ENCODE measurements at regions not wholly inside any gene's neighbourhood (a gene's known extent, or its start where the extent isn't known, plus 50 kb on each side); places are given as distances from the start of the nearest gene placed in this dataset.
"Not testable (repeated sequence)": the region's sequence is repeated elsewhere in the genome, so short reads cannot be mapped to it uniquely, and the experiment has no call there.

DNA sequence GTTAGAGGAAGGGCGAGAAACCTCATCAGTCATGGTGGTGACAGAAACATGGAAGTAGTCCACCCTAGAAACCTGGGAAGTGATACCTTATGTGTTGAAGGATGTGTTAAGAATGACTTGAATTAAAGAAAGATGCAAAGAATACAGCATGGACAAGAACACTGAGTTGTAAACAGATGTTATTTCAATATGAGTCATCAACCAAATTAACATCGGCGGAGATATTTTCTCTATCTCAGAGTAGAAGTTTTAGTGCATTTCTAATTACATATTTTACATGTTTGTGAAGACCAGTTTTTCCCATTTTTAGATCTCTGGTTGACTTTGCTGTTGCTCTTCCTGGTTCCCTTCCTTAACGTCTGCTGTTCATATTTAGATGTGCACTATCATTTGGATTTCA, 268.8 kb upstream of the TBL1XR1 start:
- no peak for TF ChIP-seq EZH2phosphoT487 (IDR thresholded peaks at IDR 0.05; ENCODE audit: low read length)
- TF ChIP-seq, protein P1, sequence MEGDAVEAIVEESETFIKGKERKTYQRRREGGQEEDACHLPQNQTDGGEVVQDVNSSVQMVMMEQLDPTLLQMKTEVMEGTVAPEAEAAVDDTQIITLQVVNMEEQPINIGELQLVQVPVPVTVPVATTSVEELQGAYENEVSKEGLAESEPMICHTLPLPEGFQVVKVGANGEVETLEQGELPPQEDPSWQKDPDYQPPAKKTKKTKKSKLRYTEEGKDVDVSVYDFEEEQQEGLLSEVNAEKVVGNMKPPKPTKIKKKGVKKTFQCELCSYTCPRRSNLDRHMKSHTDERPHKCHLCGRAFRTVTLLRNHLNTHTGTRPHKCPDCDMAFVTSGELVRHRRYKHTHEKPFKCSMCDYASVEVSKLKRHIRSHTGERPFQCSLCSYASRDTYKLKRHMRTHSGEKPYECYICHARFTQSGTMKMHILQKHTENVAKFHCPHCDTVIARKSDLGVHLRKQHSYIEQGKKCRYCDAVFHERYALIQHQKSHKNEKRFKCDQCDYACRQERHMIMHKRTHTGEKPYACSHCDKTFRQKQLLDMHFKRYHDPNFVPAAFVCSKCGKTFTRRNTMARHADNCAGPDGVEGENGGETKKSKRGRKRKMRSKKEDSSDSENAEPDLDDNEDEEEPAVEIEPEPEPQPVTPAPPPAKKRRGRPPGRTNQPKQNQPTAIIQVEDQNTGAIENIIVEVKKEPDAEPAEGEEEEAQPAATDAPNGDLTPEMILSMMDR (IDR thresholded peaks at IDR 0.05; ENCODE audit: low read length) = no peak
- TF ChIP-seq EZH2 (optimal IDR thresholded peaks at IDR 0.05; ENCODE audit: low read depth, low read length) = no peak
- Histone ChIP-seq H2AFZ (ENCODE audit: low read length) (no peak overlapping the region), H3K9ac (ENCODE audit: low read length) (no peak overlapping the region), H3K4me3 (ENCODE audit: low read length) (no peak overlapping the region), H3K36me3 (replicated peaks; ENCODE audit: insufficient read depth, low read length) (no peaks in the 10 kb centered on the region), H3K79me2 (ENCODE audit: low read length) (no peaks in the 10 kb centered on the region), H3F3A (ENCODE audit: insufficient read depth, low read length) (no peaks in the 10 kb centered on the region), H3K9me2 (replicated peaks; ENCODE audit: insufficient read depth, low read length) (no peaks in the 10 kb centered on the region), H3K27me3 (replicated peaks; ENCODE audit: insufficient read depth, low read length) (no peaks in the 10 kb centered on the region), H4K20me1 (ENCODE audit: insufficient read depth, low read length) (no peaks in the 10 kb centered on the region), H3K4me2 (ENCODE audit: low read depth, low read length) (no peak overlapping the region), H3K27ac (ENCODE audit: low read length) (no peak overlapping the region), H3K9me3 (replicated peaks; ENCODE audit: insufficient read depth, low read length) (no peaks in the 10 kb centered on the region), H3K4me1 (ENCODE audit: low read length) (peaks cover 4% of the 10 kb centered on the region; the same call in 1 of the 2 replicates)
- DNase-seq = no peak

DNA sequence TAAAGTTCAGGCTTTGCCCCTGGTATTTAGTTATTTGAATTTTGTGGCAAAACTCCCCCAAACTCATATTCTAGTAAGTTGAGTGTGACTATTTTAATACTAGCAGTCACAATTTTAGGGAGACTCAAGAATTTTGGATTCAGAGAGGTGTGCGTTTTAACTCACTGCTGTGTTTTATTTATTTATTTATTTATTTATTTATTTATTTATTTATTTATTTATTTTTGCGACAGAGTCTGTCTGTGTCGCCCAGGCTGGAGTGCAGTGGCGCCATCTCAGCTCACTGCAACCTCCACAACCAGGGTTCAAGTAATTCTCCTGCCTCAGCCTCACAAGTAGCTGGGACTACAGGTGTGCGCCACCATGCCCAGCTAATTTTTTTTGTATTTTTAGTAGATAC, 269.3 kb upstream of the TBL1XR1 start:
- H2AFZ ChIP-seq (ENCODE audit: low read length); H3K9me2 ChIP-seq (replicated peaks; ENCODE audit: insufficient read depth, low read length); H3K9me3 ChIP-seq (replicated peaks; ENCODE audit: insufficient read depth, low read length); H4K20me1 ChIP-seq (ENCODE audit: insufficient read depth, low read length); H3K27ac ChIP-seq (ENCODE audit: low read length); H3K4me1 ChIP-seq (ENCODE audit: low read length); DNase-seq; H3K4me3 ChIP-seq (ENCODE audit: low read length); H3K27me3 ChIP-seq (replicated peaks; ENCODE audit: insufficient read depth, low read length); H3K79me2 ChIP-seq (ENCODE audit: low read length); H3F3A ChIP-seq (ENCODE audit: insufficient read depth, low read length); H3K4me2 ChIP-seq (ENCODE audit: low read depth, low read length); H3K9ac ChIP-seq (ENCODE audit: low read length); H3K36me3 ChIP-seq (replicated peaks; ENCODE audit: insufficient read depth, low read length): not testable (repeated sequence)

DNA sequence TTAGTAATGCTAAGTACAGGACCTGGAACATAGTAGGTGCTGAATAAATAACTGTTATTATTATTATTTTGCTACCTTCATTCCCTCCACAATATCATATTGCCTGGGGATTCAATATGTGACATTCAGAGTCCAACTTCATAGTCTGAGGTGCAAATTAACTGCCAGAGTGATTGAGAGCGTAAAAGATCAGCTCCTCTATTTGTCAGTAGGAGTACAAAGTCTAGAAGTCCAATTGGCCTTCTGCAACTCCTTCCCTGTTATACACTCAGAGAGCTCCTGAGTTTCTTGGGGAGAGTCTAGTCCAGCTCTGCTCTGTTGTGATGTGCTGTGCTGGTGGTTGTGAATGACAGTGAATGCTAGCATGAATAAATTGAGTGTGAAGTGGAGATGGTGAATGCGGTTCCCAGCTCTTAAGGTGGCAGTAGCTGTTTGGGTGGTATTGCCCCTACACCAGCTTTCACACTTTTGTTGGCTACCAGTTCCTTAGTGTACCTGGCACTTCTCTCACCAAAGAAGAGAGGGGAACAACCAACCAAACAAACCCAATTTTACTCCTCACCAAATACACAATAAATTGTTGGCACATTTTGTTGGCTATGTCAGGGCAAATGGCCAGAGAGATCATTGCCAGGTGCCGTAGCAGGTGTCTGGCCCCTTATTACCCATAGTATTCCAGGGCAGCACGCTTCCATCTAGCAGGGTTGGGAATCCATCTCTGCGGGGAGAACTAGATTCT, 270.1 kb upstream of the TBL1XR1 start:
- Histone ChIP-seq H3K27me3 (replicated peaks; ENCODE audit: insufficient read depth, low read length) (no peaks in the 10 kb centered on the region), H2AFZ (ENCODE audit: low read length) (no peak overlapping the region), H3K36me3 (replicated peaks; ENCODE audit: insufficient read depth, low read length) (no peaks in the 10 kb centered on the region), H3K79me2 (ENCODE audit: low read length) (no peaks in the 10 kb centered on the region), H3F3A (ENCODE audit: insufficient read depth, low read length) (no peaks in the 10 kb centered on the region), H3K9me2 (replicated peaks; ENCODE audit: insufficient read depth, low read length) (no peaks in the 10 kb centered on the region), H3K9ac (ENCODE audit: low read length) (no peak overlapping the region), H3K4me2 (ENCODE audit: low read depth, low read length) (no peak overlapping the region), H3K27ac (ENCODE audit: low read length) (no peak overlapping the region), H3K9me3 (replicated peaks; ENCODE audit: insufficient read depth, low read length) (no peaks in the 10 kb centered on the region), H3K4me1 (ENCODE audit: low read length) (0 out of 2 replicates have a peak, but pooled peaks cover 3% of the 10 kb centered on the region), H4K20me1 (ENCODE audit: insufficient read depth, low read length) (no peaks in the 10 kb centered on the region), H3K4me3 (ENCODE audit: low read length) (no peak overlapping the region)
- DNase-seq = no peak
- TF ChIP-seq EZH2 (optimal IDR thresholded peaks at IDR 0.05; ENCODE audit: low read depth, low read length) (no peak), EZH2phosphoT487 (IDR thresholded peaks at IDR 0.05; ENCODE audit: low read length) (no peak)
- TF ChIP-seq, protein P1 (IDR thresholded peaks at IDR 0.05; ENCODE audit: low read length) = no peak

DNA sequence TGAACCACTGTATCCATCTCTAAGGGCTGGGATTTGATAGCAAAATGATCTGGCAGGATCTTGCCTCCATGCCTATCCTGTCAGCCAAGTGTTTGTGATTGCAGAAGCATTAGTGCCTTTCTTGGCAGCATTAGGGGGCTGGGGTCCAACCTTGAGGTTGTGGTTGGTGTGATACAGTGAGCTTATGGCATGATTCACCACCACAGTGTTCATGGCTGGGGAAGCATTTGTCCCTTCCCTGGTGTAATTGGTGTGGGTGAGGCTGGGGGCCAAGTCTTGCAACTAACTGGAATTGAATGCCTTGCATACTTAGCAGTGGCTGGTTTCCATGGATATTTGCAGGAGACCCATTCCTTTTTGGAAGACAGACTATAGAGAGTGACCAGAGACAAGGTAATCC, 271.0 kb upstream of the TBL1XR1 start:
- Histone ChIP-seq H3K4me1 (ENCODE audit: low read length) (0 out of 2 replicates have a peak, but pooled peaks cover 3% of the 10 kb centered on the region), H3K4me2 (ENCODE audit: low read depth, low read length) (no peak overlapping the region), H2AFZ (ENCODE audit: low read length) (no peak overlapping the region), H3K27ac (ENCODE audit: low read length) (no peak overlapping the region), H3K36me3 (replicated peaks; ENCODE audit: insufficient read depth, low read length) (no peaks in the 10 kb centered on the region), H3K79me2 (ENCODE audit: low read length) (no peaks in the 10 kb centered on the region), H3K9ac (ENCODE audit: low read length) (no peak overlapping the region), H4K20me1 (ENCODE audit: insufficient read depth, low read length) (no peaks in the 10 kb centered on the region), H3K9me3 (replicated peaks; ENCODE audit: insufficient read depth, low read length) (no peaks in the 10 kb centered on the region), H3K4me3 (ENCODE audit: low read length) (no peak overlapping the region), H3F3A (ENCODE audit: insufficient read depth, low read length) (no peaks in the 10 kb centered on the region), H3K27me3 (replicated peaks; ENCODE audit: insufficient read depth, low read length) (no peaks in the 10 kb centered on the region), H3K9me2 (replicated peaks; ENCODE audit: insufficient read depth, low read length) (no peaks in the 10 kb centered on the region)
- TF ChIP-seq, protein P1 (IDR thresholded peaks at IDR 0.05; ENCODE audit: low read length) = no peak
- TF ChIP-seq EZH2 (optimal IDR thresholded peaks at IDR 0.05; ENCODE audit: low read depth, low read length) (no peak), EZH2phosphoT487 (IDR thresholded peaks at IDR 0.05; ENCODE audit: low read length) (no peak)
- no peak for DNase-seq

Measured in MM.1S (cell line).